ENCODE measurements at regions not wholly inside any gene's neighbourhood (a gene's known extent, or its start where the extent isn't known, plus 50 kb on each side); places are given as distances from the start of the nearest gene placed in this dataset.
A peak's percentile ranks its signal among the peaks of the same experiment; 100 is the strongest.

DNA sequence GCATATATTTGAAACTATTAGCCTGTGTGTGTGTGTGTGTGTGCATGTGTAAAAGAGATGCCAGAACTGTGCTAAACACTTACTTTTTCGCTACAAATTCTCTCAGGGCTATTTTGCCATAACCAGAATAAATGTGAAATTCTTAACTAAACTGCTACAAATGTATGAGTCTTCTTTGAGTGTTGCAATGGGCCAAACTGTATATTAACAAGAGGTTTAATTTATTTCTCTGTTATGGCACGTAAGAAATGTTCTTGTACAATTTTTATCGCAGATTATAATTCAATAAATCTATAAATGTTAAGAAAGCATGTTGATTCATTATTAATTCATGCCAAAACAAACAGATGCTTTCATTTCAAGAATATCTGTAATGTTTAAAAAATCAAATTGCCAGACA is 454.5 kb upstream of the PCDH7 start:
- TF ChIP-seq, protein P1, sequence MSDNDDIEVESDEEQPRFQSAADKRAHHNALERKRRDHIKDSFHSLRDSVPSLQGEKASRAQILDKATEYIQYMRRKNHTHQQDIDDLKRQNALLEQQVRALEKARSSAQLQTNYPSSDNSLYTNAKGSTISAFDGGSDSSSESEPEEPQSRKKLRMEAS (IDR thresholded peaks at IDR 0.05) = no peak
- no peak for TF ChIP-seq EP300 (IDR thresholded peaks at IDR 0.05; ENCODE audit: borderline replicate concordance)
- no peak for TF ChIP-seq NFIC (IDR thresholded peaks at IDR 0.05)
- TF ChIP-seq EGR1 (IDR thresholded peaks at IDR 0.05) = no peak
- no peak for TF ChIP-seq TCF12 (IDR thresholded peaks at IDR 0.05; ENCODE audit: low read depth)
- no peak for TF ChIP-seq FOXM1 (IDR thresholded peaks at IDR 0.05; ENCODE audit: borderline replicate concordance, low read depth)
- no peak for TF ChIP-seq CREB1 (IDR thresholded peaks at IDR 0.05; ENCODE audit: low read depth)
- TF ChIP-seq YY1 (IDR thresholded peaks at IDR 0.05; ENCODE audit: low read depth) = no peak
- TF ChIP-seq TEAD4 (IDR thresholded peaks at IDR 0.05) = no peak
- TF ChIP-seq RAD21 (IDR thresholded peaks at IDR 0.05; ENCODE audit: low read depth) = no peak
- TF ChIP-seq ZBTB7A (IDR thresholded peaks at IDR 0.05; ENCODE audit: low read depth) = no peak
- TF ChIP-seq CEBPB (IDR thresholded peaks at IDR 0.05) = no peak
- TF ChIP-seq TAF1 (IDR thresholded peaks at IDR 0.05; ENCODE audit: low read depth) = no peak
- TF ChIP-seq, protein P2, sequence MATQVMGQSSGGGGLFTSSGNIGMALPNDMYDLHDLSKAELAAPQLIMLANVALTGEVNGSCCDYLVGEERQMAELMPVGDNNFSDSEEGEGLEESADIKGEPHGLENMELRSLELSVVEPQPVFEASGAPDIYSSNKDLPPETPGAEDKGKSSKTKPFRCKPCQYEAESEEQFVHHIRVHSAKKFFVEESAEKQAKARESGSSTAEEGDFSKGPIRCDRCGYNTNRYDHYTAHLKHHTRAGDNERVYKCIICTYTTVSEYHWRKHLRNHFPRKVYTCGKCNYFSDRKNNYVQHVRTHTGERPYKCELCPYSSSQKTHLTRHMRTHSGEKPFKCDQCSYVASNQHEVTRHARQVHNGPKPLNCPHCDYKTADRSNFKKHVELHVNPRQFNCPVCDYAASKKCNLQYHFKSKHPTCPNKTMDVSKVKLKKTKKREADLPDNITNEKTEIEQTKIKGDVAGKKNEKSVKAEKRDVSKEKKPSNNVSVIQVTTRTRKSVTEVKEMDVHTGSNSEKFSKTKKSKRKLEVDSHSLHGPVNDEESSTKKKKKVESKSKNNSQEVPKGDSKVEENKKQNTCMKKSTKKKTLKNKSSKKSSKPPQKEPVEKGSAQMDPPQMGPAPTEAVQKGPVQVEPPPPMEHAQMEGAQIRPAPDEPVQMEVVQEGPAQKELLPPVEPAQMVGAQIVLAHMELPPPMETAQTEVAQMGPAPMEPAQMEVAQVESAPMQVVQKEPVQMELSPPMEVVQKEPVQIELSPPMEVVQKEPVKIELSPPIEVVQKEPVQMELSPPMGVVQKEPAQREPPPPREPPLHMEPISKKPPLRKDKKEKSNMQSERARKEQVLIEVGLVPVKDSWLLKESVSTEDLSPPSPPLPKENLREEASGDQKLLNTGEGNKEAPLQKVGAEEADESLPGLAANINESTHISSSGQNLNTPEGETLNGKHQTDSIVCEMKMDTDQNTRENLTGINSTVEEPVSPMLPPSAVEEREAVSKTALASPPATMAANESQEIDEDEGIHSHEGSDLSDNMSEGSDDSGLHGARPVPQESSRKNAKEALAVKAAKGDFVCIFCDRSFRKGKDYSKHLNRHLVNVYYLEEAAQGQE (IDR thresholded peaks at IDR 0.05; ENCODE audit: low read depth) = no peak
- TF ChIP-seq, protein P3, sequence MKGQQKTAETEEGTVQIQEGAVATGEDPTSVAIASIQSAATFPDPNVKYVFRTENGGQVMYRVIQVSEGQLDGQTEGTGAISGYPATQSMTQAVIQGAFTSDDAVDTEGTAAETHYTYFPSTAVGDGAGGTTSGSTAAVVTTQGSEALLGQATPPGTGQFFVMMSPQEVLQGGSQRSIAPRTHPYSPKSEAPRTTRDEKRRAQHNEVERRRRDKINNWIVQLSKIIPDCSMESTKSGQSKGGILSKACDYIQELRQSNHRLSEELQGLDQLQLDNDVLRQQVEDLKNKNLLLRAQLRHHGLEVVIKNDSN (IDR thresholded peaks at IDR 0.05) = no peak

DNA sequence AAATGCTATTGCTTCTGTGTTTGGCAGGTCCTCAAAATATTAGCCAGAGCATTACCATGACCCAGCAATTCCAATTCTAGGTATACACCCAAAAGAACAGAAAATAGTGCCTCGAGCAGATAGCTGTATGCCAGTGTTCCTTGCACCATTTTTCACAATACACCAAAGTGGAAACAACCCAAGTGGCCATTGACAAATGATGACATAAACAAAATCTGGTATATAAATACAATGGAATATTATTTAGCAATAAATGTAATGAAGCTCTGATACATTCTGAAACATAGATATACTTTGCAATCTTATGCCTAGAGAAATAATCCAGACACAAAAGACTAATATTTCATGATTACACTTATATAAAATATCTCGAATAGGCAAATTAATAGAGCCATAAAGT is 451.8 kb upstream of the PCDH7 start:
- TF ChIP-seq NFIC (IDR thresholded peaks at IDR 0.05) = no peak
- TF ChIP-seq, protein P2 (IDR thresholded peaks at IDR 0.05; ENCODE audit: low read depth) = no peak
- no peak for TF ChIP-seq EGR1 (IDR thresholded peaks at IDR 0.05)
- TF ChIP-seq ZBTB7A (IDR thresholded peaks at IDR 0.05; ENCODE audit: low read depth) = no peak
- no peak for TF ChIP-seq TAF1 (IDR thresholded peaks at IDR 0.05; ENCODE audit: low read depth)
- no peak for TF ChIP-seq YY1 (IDR thresholded peaks at IDR 0.05; ENCODE audit: low read depth)
- TF ChIP-seq CEBPB (IDR thresholded peaks at IDR 0.05) = no peak
- no peak for TF ChIP-seq RAD21 (IDR thresholded peaks at IDR 0.05; ENCODE audit: low read depth)
- no peak for TF ChIP-seq CREB1 (IDR thresholded peaks at IDR 0.05; ENCODE audit: low read depth)
- TF ChIP-seq FOXM1 (IDR thresholded peaks at IDR 0.05; ENCODE audit: borderline replicate concordance, low read depth) = no peak
- TF ChIP-seq, protein P1 (IDR thresholded peaks at IDR 0.05) = no peak
- TF ChIP-seq TEAD4 (IDR thresholded peaks at IDR 0.05) = no peak
- no peak for TF ChIP-seq TCF12 (IDR thresholded peaks at IDR 0.05; ENCODE audit: low read depth)
- TF ChIP-seq, protein P3 (IDR thresholded peaks at IDR 0.05) = no peak
- no peak for TF ChIP-seq EP300 (IDR thresholded peaks at IDR 0.05; ENCODE audit: borderline replicate concordance)

DNA sequence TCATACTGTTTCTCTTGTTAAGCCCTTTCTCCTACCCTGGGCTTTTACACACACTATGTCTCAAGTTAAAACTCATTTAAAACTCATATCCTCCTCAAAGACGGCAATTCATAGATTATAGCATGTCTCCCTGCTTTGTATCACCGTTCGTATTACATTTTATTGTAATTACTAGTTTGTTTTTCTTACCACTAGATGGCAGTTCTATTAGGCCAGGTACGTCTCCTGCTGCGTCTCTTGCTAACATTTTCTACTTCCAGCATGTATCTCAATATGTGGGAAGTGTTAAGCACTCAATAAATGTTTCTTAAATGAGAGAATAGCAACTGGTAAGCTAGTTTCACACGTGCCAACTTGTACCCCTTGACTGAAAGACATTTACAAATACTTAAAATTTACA is 450.3 kb upstream of the PCDH7 start:
- no peak for TF ChIP-seq EGR1 (IDR thresholded peaks at IDR 0.05)
- TF ChIP-seq RAD21 (IDR thresholded peaks at IDR 0.05; ENCODE audit: low read depth) = peak; percentile 29; the same call in 1 of the 2 replicates

DNA sequence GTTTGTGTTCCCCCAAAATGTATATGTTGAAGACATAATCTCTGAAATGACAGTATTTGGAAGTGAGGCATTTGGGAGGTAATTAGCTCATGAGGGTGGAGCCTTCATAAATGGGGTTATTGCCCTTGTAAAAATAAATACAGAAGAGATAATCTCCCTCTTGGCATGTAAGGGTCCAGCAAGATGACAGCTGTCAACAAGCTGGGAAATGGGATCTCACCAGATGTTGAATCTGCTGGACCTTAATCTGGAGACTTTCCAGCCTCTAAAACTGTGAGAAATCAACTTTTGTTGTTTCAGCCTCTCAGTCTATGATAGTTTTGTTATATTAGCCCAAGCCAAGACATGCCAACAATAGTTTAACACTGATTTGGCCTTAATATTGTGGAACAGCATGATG is 438.2 kb upstream of the PCDH7 start:
- no peak for TF ChIP-seq ZBTB7A (IDR thresholded peaks at IDR 0.05; ENCODE audit: low read depth)
- TF ChIP-seq, protein P2 (IDR thresholded peaks at IDR 0.05; ENCODE audit: low read depth) = no peak
- no peak for TF ChIP-seq EP300 (IDR thresholded peaks at IDR 0.05; ENCODE audit: borderline replicate concordance)
- TF ChIP-seq CEBPB (IDR thresholded peaks at IDR 0.05) = no peak
- no peak for TF ChIP-seq CREB1 (IDR thresholded peaks at IDR 0.05; ENCODE audit: low read depth)
- no peak for TF ChIP-seq EGR1 (IDR thresholded peaks at IDR 0.05)
- TF ChIP-seq TAF1 (IDR thresholded peaks at IDR 0.05; ENCODE audit: low read depth) = no peak

DNA sequence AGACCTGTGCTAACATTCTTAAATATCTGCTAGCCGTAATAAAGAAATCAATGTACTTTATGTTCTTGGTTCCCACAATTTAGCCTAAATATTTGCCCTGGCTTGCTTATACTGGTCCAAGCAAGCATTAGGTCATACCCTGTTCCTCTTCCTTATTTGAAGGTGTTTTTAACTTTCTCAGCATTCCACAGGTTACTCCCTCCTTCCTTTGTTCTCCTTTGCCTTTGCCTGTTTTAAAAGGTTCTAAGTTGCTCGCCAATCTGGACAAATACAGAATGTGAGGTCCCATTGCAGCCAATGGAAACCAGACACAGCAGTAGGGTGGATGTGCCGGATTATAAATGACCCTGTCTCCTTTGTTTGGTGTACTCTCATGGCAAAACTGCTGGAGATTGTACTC is 436.8 kb upstream of the PCDH7 start:
- TF ChIP-seq RAD21 (IDR thresholded peaks at IDR 0.05; ENCODE audit: low read depth) = no peak

Data from Ishikawa (cell line).